Keratinocyte (primary cell): ENCODE measurements at regions not wholly inside any gene's neighbourhood (a gene's known extent, or its start where the extent isn't known, plus 50 kb on each side); places are given as distances from the start of the nearest gene placed in this dataset.

Experiments
- EZH2 ChIP-seq: IDR thresholded peaks from one replicate; pipeline ENCODE4 v1.6.1; 2012; ENCODE audit warnings: inconsistent platforms, mild to moderate bottlenecking, low read length, moderate library complexity
- TF ChIP-seq, protein P1 (sequence below), 3 experiments: IDR thresholded peaks in 1 of 3; conservative IDR thresholded peaks in 1 of 3; optimal IDR thresholded peaks in 1 of 3; 2 replicates in 2 of 3; 3 replicates in 1 of 3; pipeline versions ENCODE3 to v1.5.1; 2011; ENCODE audit warnings: low read length in 3 of 3, mild to moderate bottlenecking in 3 of 3, moderate library complexity in 2 of 3, control low read depth in 1 of 3, inconsistent platforms in 1 of 3; ENCODE audit not compliant: insufficient read depth in 2 of 3; ENCODE audit errors: extremely low read depth in 1 of 3

DNA sequence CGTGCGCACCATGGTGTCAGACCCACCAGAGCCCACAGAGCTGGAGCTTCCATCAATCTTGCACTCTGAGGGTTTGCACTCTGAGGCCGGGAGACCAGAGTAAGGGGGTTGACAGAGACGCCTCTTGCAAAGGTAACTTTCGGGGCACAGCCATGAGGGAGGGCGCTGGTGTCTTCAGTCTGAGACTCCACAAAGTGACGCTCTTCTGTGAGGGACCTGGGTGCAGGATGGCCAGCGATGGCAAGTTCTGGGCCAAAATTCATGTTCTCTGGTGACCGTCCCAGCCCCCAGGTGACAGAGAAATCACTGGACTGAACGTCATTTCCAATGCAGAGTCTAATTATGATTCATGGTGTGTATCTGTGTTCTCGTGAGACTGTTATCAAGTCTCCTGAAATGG is 1395.2 kb downstream of the TBC1D22A start:
- TF ChIP-seq, protein P1, sequence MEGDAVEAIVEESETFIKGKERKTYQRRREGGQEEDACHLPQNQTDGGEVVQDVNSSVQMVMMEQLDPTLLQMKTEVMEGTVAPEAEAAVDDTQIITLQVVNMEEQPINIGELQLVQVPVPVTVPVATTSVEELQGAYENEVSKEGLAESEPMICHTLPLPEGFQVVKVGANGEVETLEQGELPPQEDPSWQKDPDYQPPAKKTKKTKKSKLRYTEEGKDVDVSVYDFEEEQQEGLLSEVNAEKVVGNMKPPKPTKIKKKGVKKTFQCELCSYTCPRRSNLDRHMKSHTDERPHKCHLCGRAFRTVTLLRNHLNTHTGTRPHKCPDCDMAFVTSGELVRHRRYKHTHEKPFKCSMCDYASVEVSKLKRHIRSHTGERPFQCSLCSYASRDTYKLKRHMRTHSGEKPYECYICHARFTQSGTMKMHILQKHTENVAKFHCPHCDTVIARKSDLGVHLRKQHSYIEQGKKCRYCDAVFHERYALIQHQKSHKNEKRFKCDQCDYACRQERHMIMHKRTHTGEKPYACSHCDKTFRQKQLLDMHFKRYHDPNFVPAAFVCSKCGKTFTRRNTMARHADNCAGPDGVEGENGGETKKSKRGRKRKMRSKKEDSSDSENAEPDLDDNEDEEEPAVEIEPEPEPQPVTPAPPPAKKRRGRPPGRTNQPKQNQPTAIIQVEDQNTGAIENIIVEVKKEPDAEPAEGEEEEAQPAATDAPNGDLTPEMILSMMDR (optimal IDR thresholded peaks at IDR 0.05 in 1 of 3, IDR thresholded peaks at IDR 0.05 in 1 of 3, conservative IDR thresholded peaks at IDR 0.05 in 1 of 3; ENCODE audit: extremely low read depth in 1 of 3, insufficient read depth in 2 of 3, low read length in 3 of 3) = no peak
- no peak for TF ChIP-seq EZH2
